Liver (tissue), 8 donors: ENCODE measurements at regions not wholly inside any gene's neighbourhood (a gene's known extent, or its start where the extent isn't known, plus 50 kb on each side); places are given as distances from the start of the nearest gene placed in this dataset.

ENCODE experiments used
- DNase-seq: peaks from one replicate; pipeline ENCODE4 v3.0.0-alpha.2; 2017; ENCODE audit warnings: low spot score
- H3K27ac ChIP-seq, 2 donors: one replicate each; pipeline ENCODE4 v1.7.0; 2013; ENCODE audit warnings: inconsistent platforms in 2 of 2, low read length in 2 of 2, control low read depth in 1 of 2, low read depth in 1 of 2, mild to moderate bottlenecking in 1 of 2
- H3K27me3 ChIP-seq, 4 donors: one replicate each; pipeline versions ENCODE4 v1.6.1 to v1.7.0; 2013; ENCODE audit warnings: low read length in 3 of 4, inconsistent platforms in 1 of 4, mild to moderate bottlenecking in 1 of 4, moderate library complexity in 1 of 4; ENCODE audit not compliant: control insufficient read depth in 4 of 4, insufficient read depth in 4 of 4
- H3K36me3 ChIP-seq, 4 donors: one replicate each; pipeline versions ENCODE4 v1.6.1 to v1.7.0; 2013; ENCODE audit warnings: low read length in 3 of 4, mild to moderate bottlenecking in 3 of 4, low read depth in 1 of 4, moderate library complexity in 1 of 4; ENCODE audit not compliant: control insufficient read depth in 4 of 4, insufficient read depth in 3 of 4
- H3K4me1 ChIP-seq, 4 donors: one replicate each; pipeline versions ENCODE4 v1.6.1 to v1.7.0; 2013; ENCODE audit warnings: low read length in 3 of 4, mild to moderate bottlenecking in 3 of 4, moderate library complexity in 1 of 4; ENCODE audit not compliant: control insufficient read depth in 4 of 4, insufficient read depth in 4 of 4
- H3K4me3 ChIP-seq, 3 donors: one replicate each; pipeline versions ENCODE4 v1.6.1 to v1.7.0; 2013; ENCODE audit warnings: low read length in 3 of 3, control low read depth in 1 of 3, low read depth in 1 of 3, mild to moderate bottlenecking in 1 of 3
- H3K9ac ChIP-seq, 2 donors: one replicate each; pipeline ENCODE4 v1.7.0; 2013; ENCODE audit warnings: low read length in 2 of 2, mild to moderate bottlenecking in 2 of 2, moderate library complexity in 2 of 2, control low read depth in 1 of 2, low read depth in 1 of 2
- H3K9me3 ChIP-seq, 4 donors: one replicate each; pipeline versions ENCODE4 v1.6.1 to v1.7.0; 2013; ENCODE audit warnings: low read length in 3 of 4; ENCODE audit not compliant: control insufficient read depth in 4 of 4
- CTCF ChIP-seq: fragments of 150-350 bp; IDR thresholded peaks from 2 replicates; pipeline ENCODE4 v1.5.1; 2017; ENCODE audit warnings: improper control_type of control experiment, low read depth, low read length; ENCODE audit not compliant: missing input control
- EGR1 ChIP-seq, 2 donors: IDR thresholded peaks; 2 replicates each; pipeline ENCODE4 v1.6.1; 2016 to 2018; ENCODE audit warnings: antibody characterized with exemption in 2 of 2, low read depth in 2 of 2
- GABPA ChIP-seq, 2 donors: IDR thresholded peaks in 1 of 2; conservative IDR thresholded peaks in 1 of 2; 2 replicates each; pipeline ENCODE4 v1.6.1; 2016; ENCODE audit warnings: antibody characterized with exemption in 2 of 2, mild to moderate bottlenecking in 1 of 2, moderate library complexity in 1 of 2
- HNF4A ChIP-seq, 2 donors: conservative IDR thresholded peaks; 2 replicates each; pipeline ENCODE4 v1.6.1; 2016; ENCODE audit warnings: antibody characterized with exemption in 2 of 2, mild to moderate bottlenecking in 2 of 2
- NR2F2 ChIP-seq: IDR thresholded peaks from 2 replicates; pipeline ENCODE4 v1.6.1; 2016; ENCODE audit warnings: antibody characterized with exemption
- RAD21 ChIP-seq, 2 donors: IDR thresholded peaks; 2 replicates each; pipeline ENCODE4 v1.6.1; 2016; ENCODE audit warnings: antibody characterized with exemption in 2 of 2, mild to moderate bottlenecking in 2 of 2
- REST ChIP-seq: IDR thresholded peaks from 2 replicates; pipeline ENCODE4 v1.6.1; 2016; ENCODE audit warnings: antibody characterized with exemption, mild to moderate bottlenecking
- RXRA ChIP-seq, 2 donors: IDR thresholded peaks; 2 replicates each; pipeline ENCODE4 v1.6.1; 2017 to 2018; ENCODE audit warnings: antibody characterized with exemption in 2 of 2, mild to moderate bottlenecking in 1 of 2
- SP1 ChIP-seq: IDR thresholded peaks from 2 replicates; pipeline ENCODE4 v1.6.1; 2018; ENCODE audit warnings: antibody characterized with exemption, mild to moderate bottlenecking
- TAF1 ChIP-seq: conservative IDR thresholded peaks from 2 replicates; pipeline ENCODE4 v1.6.1; 2016; ENCODE audit warnings: antibody characterized with exemption, mild to moderate bottlenecking
- WGBS: extraction: QIAGEN DNeasy Blood & Tissue Kit; methylation state at CpG from one replicate; pipeline ENCODE4 v1.1.7; 2013; 5-methylcytosine and 5-hydroxymethylcytosine counted together
- donor health status: healthy.
- donor health status: healthy.
- donor health status: healthy.
- donor health status: healthy.
- donor health status: healthy.

GRCh38 chr12:63083046-63083445 lies 68.0 kb downstream of the AVPR1A start:
- no peak for DNase-seq
- Histone ChIP-seq H3K27me3 (no peaks in the 10 kb centered on the region), H3K27ac (no peak overlapping the region), H3K36me3 (no peaks in the 10 kb centered on the region), H3K9ac (no peak overlapping the region), H3K4me3 (no peak overlapping the region), H3K4me1 (peaks cover 0 to 21% (median 4%) of the 10 kb centered on the region in 4 donors), H3K9me3 (no peaks in the 10 kb centered on the region)
- 32% methylated on average over 2 of the region's 2 CpGs for WGBS
- TF ChIP-seq SP1: peak; percentile 26
- TF ChIP-seq EGR1 (IDR thresholded peaks at IDR 0.05; ENCODE audit: low read depth in 2 of 2): no peak
- TF ChIP-seq RXRA (IDR thresholded peaks at IDR 0.05): no peak
- TF ChIP-seq REST: no peak
- peak; percentile 21 to 45 for TF ChIP-seq HNF4A (conservative IDR thresholded peaks at IDR 0.05)
- no peak for TF ChIP-seq CTCF
- TF ChIP-seq NR2F2: no peak
- no peak for TF ChIP-seq GABPA (IDR thresholded peaks at IDR 0.05 in 1 of 2, conservative IDR thresholded peaks at IDR 0.05 in 1 of 2)
- no peak for TF ChIP-seq RAD21 (IDR thresholded peaks at IDR 0.05)
- TF ChIP-seq TAF1: no peak

- peaks cover 0 to 7% (median 0%) of the 10 kb centered on the region in 4 donors for H3K4me1 ChIP-seq
- H3K27me3 ChIP-seq: no peaks in the 10 kb centered on the region
- TF ChIP-seq CTCF (no peak), SP1 (no peak), NR2F2 (no peak), GABPA (IDR thresholded peaks at IDR 0.05 in 1 of 2, conservative IDR thresholded peaks at IDR 0.05 in 1 of 2) (no peak)
- H3K27ac ChIP-seq: no peak overlapping the region
- H3K9ac ChIP-seq: no peak overlapping the region
- no peaks in the 10 kb centered on the region for H3K36me3 ChIP-seq
- no peak overlapping the region for H3K4me3 ChIP-seq
- WGBS: 97% methylated on average over 2 of the region's 2 CpGs
- no peak for DNase-seq
- H3K9me3 ChIP-seq: no peaks in the 10 kb centered on the region
These were observed 71.1 kb downstream of the AVPR1A start for GRCh38 chr12:63079791-63080502.
